ENCODE measurements at regions not wholly inside any gene's neighbourhood (a gene's known extent, or its start where the extent isn't known, plus 50 kb on each side); places are given as distances from the start of the nearest gene placed in this dataset.
"Not testable (repeated sequence)": the region's sequence is repeated elsewhere in the genome, so short reads cannot be mapped to it uniquely, and the experiment has no call there.

DNA sequence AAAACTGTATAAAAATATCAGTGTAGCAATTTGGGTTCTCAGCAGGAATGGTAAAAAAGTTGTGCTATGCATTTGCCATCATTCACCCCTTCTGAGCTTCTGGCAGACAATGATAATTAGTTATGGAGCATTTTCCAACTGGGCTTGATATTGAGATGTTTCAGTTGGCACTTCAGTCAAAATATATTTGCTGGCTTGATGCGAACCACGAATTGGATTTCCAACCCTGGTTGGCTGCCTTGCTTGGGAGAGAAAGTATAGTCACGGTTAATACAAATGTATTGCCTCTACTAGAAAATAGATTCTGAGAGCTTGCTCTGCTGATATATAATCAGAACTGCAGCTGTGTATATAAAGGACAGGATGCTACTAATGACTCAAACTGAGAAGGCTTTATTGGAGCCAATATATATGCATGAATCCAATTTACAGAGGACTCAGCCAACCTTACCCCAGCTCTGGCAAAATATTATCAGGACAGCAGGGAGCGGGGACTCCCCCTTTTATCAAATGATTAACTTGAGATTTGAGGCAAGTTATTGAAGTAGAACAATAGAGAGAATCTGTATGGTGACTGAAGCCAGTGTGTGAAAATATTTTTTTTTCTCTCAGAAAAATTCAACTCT lies 219.8 kb upstream of the SMIM30 start:
- FAIRE-seq (no peak), DNase-seq (ENCODE audit: low spot score in 2 of 2) (no peak)

DNA sequence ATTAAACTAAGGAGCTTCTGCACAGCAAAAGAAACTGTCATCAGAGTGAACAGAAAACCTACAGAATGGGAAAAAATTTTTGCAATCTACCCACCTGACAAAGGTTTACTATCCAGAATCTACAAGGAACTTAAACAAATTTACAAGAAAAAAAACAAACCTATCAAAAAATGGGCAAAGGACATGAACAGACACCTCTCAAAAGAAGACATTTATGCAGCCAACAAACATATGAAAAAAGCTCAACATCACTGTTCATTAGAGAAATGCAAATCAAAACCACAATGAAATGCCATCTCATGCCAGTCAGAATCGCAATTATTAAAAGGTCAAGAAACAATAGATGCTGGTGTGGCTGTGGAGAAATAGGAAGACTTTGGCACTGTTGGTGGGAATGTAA lies 218.5 kb upstream of the SMIM30 start:
- not testable (repeated sequence) for DNase-seq (ENCODE audit: low spot score in 2 of 2); FAIRE-seq

DNA sequence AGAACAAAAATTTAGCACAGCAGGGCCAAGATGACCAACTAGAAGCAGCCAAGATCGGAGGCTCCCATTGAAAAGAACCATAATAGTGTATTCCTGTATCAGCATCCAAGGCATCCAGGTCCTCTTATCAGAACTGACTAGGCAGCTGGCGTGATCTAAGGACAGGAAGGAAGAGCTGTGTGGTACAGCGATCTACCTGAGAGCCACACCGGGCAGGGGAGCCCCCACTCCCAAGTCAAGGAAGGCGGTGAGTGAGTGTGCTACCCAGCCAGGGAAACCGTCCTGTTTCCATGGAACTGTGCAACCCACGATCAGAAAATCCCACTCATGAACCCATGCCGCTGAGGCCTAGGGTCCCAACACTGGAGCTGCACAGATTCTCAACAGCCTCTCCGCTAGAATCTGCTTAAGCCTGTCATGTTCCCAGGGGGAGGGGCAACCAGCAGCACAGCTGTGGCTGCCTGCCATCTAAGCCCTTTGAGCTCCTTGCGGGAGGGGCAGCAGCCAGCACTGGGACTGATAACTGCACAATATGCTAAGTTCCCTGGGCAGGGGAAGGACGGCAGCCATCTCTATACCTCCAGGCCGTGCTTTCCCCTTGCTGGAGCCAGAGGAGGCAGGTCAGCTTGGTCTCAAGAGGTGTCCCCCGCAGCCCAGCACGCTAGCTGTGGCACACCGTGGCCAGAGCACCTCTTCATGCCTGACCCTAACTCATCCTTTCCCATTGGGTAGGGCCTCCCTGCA lies 213.0 kb upstream of the SMIM30 start:
- no peak for FAIRE-seq
- DNase-seq (ENCODE audit: low spot score in 2 of 2), result no peak

DNA sequence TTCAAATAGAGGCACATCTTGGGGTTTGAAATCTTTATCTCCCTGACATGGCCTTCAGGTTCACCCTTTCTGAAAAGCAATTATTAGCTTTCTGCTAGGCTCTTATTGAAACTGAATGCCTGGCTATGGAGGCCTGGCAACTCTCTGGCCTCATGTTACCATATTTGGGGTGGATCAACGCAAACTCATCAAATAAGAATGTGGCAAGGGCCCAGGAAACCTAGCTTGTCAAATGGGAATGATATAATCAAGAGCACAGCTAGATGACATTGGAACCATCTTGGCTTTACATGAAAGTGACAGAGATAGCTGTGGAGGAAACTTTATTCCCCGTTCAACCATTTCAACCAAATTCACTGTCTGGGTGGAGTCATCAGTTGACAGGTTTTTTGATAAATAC lies 202.8 kb upstream of the SMIM30 start:
- DNase-seq (ENCODE audit: low spot score in 2 of 2), result no peak
- no peak for FAIRE-seq

DNA sequence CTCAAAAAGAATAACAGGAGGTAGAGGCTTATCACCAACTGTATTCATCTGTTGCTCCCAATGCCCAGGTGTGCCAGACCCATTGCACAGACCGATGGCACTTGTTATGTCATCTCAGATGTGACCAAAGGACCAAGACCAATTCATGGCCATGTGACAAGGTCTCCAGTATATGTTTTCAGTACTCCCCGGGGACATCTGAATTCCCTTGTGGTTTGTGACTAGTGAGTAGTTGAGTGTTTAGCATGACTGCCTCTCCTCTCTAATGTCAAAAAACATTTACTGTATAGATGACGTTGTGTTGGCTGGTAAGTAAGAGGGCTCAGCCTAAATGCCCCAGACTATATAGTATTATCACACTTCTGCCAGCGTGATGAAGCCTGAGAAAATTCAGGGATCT lies 202.1 kb upstream of the SMIM30 start:
- no peak for DNase-seq (ENCODE audit: low spot score in 2 of 2)
- FAIRE-seq, result no peak

DNA sequence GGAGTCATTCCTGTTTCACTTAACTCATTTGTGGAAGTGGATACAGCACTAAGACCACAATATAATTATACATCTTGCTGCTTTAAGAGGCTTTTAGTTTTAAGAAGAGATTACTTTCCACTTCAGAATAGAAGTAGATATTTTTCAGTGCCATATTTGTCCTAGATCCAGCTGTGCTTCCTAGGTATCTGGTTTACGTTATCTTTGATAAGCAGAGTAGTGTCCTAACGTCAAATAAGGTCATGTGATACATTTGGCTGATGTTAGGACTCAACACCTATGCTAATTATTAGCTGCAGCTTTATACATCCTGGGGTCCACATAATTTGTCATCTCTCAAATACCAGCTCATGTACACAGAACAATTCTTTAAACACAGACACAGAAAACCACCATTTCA lies 196.2 kb upstream of the SMIM30 start:
- DNase-seq (ENCODE audit: low spot score in 2 of 2) (no peak), FAIRE-seq (no peak)

DNA sequence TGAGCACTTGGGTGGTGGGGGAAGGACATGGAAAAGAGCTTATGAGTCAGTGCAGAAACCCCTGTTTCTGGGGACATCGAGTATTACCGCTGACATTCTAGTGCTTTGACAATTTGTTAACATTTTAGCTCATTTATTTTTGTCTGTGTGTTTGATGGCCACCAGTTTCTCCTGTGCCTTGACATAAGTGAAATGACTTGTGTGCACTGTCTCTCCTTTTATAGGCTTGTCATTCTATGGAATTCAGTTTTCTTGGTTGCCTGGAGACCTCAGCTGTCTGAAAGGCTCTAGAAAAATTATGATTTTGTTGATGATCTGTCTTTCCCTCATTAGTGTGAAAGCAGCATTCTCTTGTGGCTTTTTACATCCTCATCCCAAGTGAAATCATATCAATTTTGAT lies 190.0 kb upstream of the SMIM30 start:
- no peak for DNase-seq (ENCODE audit: low spot score in 2 of 2)
- FAIRE-seq, result no peak

DNA sequence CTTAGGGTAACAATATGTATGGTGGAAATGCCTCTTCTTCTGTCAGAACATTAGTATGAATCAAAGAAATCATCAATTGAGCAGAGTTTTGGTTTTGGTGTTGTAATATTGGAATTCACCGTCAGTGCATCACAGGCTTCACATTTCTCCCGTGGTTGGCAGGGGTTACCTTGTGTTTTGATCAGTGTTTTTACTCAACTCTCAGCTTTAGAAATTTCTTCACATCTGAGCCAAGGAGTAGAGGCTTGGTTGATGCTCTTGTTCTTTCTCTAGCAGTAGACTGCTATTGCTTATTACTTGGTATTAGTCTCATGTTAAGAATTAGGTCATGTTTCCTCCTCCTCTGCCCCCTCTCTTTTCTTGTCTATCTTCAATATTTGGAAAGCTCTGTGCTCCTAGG lies 188.8 kb upstream of the SMIM30 start:
- FAIRE-seq (no peak), DNase-seq (ENCODE audit: low spot score in 2 of 2) (no peak)

DNA sequence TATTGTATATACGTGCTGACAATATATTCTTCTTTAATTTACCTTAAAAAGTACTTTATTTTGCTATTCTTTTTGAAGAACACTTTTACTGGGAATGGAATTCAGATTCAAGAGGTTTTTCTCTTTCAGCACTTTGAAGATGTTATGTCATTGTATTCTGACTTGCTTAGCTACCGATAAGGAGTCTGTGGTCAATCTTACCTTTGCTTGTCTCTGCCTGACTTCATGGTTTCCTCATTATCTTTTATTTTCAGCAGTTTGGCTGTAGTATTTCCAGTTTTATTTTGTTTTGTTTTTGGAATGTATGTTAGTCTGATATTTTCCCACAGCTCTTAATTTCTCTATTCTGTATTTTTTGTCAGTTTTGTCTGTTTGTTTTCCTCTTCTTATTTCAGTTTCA lies 187.9 kb upstream of the SMIM30 start:
- DNase-seq (ENCODE audit: low spot score in 2 of 2), result no peak
- FAIRE-seq, result no peak

DNA sequence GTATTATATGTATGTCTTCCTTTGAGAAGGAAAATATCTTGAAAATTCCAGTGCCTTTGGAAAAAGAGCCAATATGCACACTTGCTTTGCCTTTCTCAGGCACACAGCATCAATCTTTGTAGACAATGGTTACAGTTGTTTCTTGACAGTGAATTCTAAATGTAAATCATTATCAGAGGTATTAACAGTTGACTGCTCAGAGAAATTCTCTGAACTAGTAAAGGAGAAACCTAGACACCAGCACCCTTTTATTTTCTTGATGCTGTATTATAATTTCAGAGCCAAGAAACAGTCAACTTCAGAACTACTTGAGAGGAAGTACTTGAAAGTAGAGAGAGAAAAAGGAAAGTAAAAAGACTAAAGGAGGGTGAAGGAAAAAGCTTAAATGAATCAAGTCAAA lies 185.8 kb upstream of the SMIM30 start:
- FAIRE-seq (no peak), DNase-seq (ENCODE audit: low spot score in 2 of 2) (no peak)

DNA sequence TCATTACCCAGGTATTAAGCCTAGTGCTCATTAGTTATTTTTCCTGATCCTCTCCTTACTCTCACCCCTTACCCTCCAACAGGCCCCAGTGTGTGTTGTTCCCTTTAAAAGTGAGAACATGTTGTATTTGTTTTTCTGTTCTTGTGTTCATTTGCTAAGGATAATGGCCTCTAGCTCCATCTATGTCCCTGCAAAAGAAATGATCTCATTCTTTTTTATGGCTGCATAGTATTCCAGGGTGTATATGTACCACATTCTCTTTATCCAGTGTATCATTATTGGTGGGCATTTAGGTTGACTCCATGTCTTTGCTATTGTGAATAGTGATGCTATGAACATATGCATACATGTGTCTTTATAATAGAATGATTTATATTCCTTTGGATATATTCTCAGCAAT lies 185.0 kb upstream of the SMIM30 start:
- not testable (repeated sequence) for DNase-seq (ENCODE audit: low spot score in 2 of 2); FAIRE-seq

DNA sequence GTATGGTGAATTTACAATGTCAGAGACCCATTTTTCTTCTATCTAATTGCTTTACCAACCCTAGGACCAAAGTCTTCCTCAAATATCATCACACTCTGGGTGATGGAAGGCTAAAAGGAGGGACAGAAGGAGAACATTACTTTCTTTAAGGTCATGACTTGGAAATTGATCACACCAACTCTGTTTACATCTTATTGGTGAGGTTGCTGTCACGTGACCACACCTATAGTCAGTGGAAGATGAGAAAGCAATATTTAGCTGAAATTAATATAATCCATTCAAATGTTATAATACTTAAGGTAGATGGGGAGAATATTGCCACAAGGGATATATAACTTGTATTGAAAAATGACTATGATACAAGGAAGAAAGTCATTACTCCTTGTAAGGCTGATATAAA lies 183.6 kb upstream of the SMIM30 start:
- FAIRE-seq, result no peak

DNA sequence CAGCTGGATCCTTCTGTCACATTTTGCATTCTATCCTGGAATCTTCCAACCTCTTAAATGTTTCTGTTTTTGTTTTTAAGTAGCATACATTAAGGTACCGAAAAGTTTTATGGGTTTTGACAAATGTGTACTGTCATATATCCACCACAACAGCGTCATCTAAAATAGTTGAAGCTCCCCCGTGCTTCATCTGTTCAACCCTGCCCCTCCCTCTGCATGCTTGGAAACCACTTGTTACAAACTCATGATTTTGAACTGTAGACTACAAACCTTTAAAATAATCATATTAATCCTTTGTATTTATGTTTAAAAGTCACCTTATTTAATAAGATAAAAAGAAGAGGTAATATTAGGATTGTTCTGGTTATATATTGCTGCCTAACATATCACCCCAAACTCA lies 182.8 kb upstream of the SMIM30 start:
- DNase-seq (ENCODE audit: low spot score in 2 of 2), result no peak
- FAIRE-seq, result no peak

More for the DNA sequence above, 183.6 kb upstream of the SMIM30 start:
- no peak for DNase-seq (ENCODE audit: low spot score in 2 of 2)

DNA sequence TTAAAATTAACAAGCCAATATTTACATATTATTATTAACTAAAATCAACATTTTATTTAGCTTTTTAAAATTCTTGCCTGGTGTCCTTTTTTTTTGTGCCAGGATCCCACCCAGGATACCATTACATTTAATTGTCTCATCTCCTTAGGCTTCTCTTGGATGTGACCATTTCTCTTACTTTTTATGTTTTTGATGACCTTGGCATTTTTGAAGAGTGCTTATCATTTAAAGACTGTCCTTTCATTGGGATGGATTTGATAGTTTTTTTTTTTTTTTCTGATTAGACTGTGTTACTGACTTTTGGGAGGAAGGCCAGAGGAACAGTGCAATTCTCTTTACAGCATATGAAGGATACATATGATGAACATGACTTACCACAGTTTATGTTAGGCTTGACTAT lies 181.4 kb upstream of the SMIM30 start:
- no peak for FAIRE-seq
- DNase-seq (ENCODE audit: low spot score in 2 of 2), result no peak

DNA sequence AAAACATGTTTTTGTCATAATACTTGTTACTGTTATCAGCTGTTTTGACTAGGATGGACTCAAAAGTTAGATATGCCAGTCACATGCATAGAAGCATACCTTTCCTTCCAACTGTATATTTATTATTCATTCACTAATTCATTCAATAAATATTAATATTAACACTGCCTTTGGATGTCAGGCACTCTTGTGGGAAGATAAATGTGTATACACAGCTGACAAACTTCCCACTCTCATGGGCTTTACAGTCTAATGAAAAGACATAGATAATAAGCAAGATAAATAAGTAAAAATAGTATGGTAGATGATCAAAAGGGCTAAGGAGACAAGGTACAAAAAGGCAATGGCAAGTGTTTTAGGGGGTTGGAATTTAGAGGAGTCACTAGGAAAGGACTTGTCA lies 180.1 kb upstream of the SMIM30 start:
- FAIRE-seq, result no peak

DNA sequence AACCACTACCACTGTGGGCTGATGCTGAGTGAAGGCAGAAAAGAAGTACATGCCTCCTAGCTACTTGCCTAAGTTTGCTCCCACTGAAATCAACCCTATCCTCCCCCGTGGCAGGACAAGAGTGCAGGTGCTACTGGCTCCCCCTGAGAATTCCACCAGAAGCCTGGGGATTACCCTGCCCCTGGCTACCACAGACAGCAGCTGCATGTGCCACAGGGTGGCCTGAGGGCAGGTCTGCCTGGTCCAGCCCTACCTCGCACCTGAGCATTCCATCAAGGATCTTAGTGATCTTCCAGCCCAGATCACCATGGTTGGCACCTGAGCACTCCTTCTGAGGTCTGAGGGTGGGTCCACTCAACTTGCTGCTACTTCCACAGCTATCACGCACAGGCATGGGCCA lies 176.4 kb upstream of the SMIM30 start:
- FAIRE-seq, result no peak

More for the DNA sequence above, 180.1 kb upstream of the SMIM30 start:
- no peak for DNase-seq (ENCODE audit: low spot score in 2 of 2)

DNA sequence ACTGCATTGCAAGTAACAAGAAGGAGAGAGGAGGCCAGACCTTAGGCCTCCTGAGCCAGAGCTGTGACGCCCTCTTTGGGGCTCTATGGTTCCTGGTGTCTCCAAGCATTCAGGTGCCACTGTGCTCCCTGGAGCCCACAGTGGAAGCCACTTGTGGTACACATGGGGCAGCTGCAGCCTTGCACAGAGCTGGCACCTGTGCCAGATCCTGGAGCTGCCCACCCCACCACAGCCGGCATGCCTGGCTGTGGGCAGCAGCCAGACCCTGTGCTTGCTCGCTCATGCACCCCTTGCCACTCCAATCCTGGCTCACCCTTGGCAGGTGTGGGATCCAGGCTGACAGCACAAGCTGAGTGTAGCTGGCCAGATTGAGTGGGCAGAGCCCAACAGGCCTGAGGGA lies 173.8 kb upstream of the SMIM30 start:
- FAIRE-seq (no peak), DNase-seq (ENCODE audit: low spot score in 2 of 2) (no peak)

More for the DNA sequence above, 176.4 kb upstream of the SMIM30 start:
- no peak for DNase-seq (ENCODE audit: low spot score in 2 of 2)

DNA sequence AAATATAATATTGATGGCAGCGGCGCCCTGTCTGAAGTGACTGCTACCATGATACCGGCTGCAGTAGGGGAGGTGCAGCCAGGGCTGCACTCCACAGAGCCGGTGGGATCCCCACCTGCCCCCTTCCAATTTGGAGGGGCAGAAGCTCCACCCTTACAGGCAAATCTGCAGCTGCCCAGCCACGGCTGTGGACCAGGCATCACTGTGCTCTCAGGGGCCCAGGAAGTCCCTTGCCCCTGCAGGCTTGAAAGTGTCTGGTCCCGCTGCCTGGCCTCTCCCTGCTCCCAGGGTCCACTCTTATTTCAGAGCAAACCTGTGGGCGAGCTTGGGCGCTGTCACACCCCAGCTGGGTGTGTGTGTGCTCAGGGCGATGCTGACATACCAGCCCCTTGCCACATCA lies 172.7 kb upstream of the SMIM30 start:
- FAIRE-seq, result no peak
- no peak for DNase-seq (ENCODE audit: low spot score in 2 of 2)

DNA sequence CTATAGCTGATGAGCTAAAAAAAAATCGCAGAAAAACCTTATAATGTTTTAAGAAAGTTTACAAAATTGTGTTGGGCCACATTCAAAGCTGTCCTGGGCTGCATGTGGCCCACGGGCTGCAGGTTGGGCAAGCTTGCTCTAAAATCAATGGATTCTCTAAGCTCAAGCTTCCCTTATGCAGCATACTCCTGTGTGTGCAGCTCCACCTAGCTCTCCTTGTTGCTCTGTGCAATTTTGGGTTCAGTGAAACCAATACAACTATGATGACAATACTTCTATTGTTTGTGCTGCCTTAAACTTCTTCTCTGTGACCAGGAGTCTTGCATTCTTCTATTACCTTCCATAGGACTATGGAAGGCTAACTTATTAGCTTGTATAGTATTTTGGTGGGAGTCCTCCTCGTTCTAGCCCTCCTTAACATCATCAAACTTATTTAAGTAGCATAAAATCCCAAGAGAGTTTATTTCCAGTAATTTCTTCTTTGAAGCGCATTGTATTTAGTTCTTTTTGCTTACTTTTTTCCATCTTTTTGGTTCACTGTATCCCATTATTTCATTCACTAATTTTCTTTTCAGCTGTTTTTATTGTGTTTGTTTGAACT lies 170.9 kb upstream of the SMIM30 start:
- FAIRE-seq, result no peak
- DNase-seq (ENCODE audit: low spot score in 2 of 2), result no peak

DNA sequence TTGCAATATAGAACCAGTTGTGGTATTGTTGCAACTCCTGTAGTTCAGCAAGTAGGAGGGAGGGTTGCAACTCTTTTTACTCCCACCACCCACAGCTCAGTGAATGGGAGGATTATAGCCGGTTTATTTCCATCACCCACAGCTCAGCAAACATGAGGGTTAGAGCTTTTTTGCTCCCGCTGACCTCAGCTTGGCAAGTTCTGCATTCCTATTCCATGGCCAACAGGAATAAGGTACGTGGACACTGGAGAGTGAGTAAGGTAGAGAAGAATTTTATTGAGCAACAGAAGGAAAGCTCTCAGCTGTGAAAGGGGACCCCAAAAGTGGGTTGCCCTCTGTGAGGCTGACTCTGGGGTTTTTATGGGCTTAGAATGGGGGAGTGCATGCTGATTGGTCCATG lies 167.1 kb upstream of the SMIM30 start:
- DNase-seq (ENCODE audit: low spot score in 2 of 2) (no peak), FAIRE-seq (no peak)

DNA sequence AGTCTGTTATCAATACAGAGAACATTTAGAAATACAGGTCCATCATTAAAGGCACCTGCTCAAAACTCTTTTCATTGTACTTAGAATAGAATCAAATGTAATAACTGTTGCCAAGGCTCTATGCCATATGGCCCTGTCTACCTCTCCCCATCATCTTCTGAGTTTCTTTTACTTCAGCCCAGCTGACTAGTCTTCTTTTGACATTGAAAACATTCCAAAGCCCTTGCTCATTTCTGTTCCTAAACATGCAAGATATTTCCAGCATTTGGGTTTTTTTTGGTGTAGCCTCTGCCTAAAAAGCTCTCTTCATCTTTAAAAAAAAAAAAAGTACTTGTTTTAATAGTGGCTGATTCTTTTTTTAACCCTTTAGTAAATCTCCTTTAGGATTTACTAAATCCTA lies 165.5 kb upstream of the SMIM30 start:
- DNase-seq (ENCODE audit: low spot score in 2 of 2) (no peak), FAIRE-seq (no peak)

DNA sequence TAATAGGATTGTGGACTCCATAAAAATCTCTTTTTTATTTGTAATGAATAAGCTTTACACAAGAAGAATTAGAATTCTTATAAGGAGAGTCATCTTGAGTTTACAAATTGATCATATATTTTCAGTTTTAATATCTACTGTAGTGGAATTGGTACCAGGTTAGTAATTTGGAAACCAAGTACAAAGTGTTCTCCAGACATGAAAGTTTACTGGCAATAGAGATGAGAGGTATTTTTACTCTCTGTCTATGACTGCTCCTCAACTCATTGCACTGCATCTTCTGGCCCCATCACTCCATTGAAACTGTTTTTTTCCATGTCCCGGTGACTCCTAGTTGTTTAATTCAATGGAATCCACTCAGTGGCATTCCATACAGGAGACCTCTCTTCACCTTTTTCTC lies 164.5 kb upstream of the SMIM30 start:
- FAIRE-seq (no peak), DNase-seq (ENCODE audit: low spot score in 2 of 2) (no peak)

Measured in frontal cortex (tissue), 3 donors.